ENCODE measurements at regions not wholly inside any gene's neighbourhood (a gene's known extent, or its start where the extent isn't known, plus 50 kb on each side); places are given as distances from the start of the nearest gene placed in this dataset.
A peak's percentile ranks its signal among the peaks of the same experiment; 100 is the strongest.

- no peak for TF ChIP-seq MYPOP (CRISPR knock-in tag; IDR thresholded peaks at IDR 0.05)
- 0 out of 2 replicates have a peak, but pooled peaks have one; percentile 32 for TF ChIP-seq ZNF768 (CRISPR knock-in tag; IDR thresholded peaks at IDR 0.05)
- no peak for TF ChIP-seq KLF12 (CRISPR knock-in tag; IDR thresholded peaks at IDR 0.05; ENCODE audit: borderline replicate concordance)
- TF ChIP-seq, protein P1, sequence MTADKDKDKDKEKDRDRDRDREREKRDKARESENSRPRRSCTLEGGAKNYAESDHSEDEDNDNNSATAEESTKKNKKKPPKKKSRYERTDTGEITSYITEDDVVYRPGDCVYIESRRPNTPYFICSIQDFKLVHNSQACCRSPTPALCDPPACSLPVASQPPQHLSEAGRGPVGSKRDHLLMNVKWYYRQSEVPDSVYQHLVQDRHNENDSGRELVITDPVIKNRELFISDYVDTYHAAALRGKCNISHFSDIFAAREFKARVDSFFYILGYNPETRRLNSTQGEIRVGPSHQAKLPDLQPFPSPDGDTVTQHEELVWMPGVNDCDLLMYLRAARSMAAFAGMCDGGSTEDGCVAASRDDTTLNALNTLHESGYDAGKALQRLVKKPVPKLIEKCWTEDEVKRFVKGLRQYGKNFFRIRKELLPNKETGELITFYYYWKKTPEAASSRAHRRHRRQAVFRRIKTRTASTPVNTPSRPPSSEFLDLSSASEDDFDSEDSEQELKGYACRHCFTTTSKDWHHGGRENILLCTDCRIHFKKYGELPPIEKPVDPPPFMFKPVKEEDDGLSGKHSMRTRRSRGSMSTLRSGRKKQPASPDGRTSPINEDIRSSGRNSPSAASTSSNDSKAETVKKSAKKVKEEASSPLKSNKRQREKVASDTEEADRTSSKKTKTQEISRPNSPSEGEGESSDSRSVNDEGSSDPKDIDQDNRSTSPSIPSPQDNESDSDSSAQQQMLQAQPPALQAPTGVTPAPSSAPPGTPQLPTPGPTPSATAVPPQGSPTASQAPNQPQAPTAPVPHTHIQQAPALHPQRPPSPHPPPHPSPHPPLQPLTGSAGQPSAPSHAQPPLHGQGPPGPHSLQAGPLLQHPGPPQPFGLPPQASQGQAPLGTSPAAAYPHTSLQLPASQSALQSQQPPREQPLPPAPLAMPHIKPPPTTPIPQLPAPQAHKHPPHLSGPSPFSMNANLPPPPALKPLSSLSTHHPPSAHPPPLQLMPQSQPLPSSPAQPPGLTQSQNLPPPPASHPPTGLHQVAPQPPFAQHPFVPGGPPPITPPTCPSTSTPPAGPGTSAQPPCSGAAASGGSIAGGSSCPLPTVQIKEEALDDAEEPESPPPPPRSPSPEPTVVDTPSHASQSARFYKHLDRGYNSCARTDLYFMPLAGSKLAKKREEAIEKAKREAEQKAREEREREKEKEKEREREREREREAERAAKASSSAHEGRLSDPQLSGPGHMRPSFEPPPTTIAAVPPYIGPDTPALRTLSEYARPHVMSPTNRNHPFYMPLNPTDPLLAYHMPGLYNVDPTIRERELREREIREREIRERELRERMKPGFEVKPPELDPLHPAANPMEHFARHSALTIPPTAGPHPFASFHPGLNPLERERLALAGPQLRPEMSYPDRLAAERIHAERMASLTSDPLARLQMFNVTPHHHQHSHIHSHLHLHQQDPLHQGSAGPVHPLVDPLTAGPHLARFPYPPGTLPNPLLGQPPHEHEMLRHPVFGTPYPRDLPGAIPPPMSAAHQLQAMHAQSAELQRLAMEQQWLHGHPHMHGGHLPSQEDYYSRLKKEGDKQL (CRISPR knock-in tag; IDR thresholded peaks at IDR 0.05; ENCODE audit: low read depth) = no peak
Measured at GRCh38 chr7:47647181-47647917, 65.4 kb upstream of the TNS3 start (continued).

Data from HepG2 (cell line).